Skeletal muscle tissue (tissue), 3 donors: ENCODE measurements at regions not wholly inside any gene's neighbourhood (a gene's known extent, or its start where the extent isn't known, plus 50 kb on each side); places are given as distances from the start of the nearest gene placed in this dataset.
"Not testable (repeated sequence)": the region's sequence is repeated elsewhere in the genome, so short reads cannot be mapped to it uniquely, and the experiment has no call there.

ENCODE experiments used
- H3K27ac ChIP-seq: one replicate; pipeline ENCODE4 v1.7.0; 2013; ENCODE audit warnings: mild to moderate bottlenecking, low read depth, low read length, inconsistent platforms
- H3K27me3 ChIP-seq, 3 donors: one replicate each; pipeline ENCODE4 v1.7.0; 2013; ENCODE audit warnings: low read length in 3 of 3; ENCODE audit not compliant: control insufficient read depth in 3 of 3, insufficient read depth in 3 of 3
- H3K36me3 ChIP-seq, 3 donors: one replicate each; pipeline ENCODE4 v1.7.0; 2013; ENCODE audit warnings: low read length in 3 of 3; ENCODE audit not compliant: control insufficient read depth in 3 of 3, insufficient read depth in 3 of 3
- H3K4me1 ChIP-seq, 3 donors: one replicate each; pipeline ENCODE4 v1.7.0; 2013; ENCODE audit warnings: low read length in 3 of 3, mild to moderate bottlenecking in 3 of 3; ENCODE audit not compliant: control insufficient read depth in 3 of 3, insufficient read depth in 3 of 3
- H3K4me3 ChIP-seq, 3 donors: one replicate each; pipeline ENCODE4 v1.7.0; 2013; ENCODE audit warnings: low read length in 3 of 3
- H3K9ac ChIP-seq, 3 donors: one replicate each; pipeline ENCODE4 v1.7.0; 2013; ENCODE audit warnings: low read length in 3 of 3, mild to moderate bottlenecking in 3 of 3, moderate library complexity in 2 of 3, low read depth in 1 of 3
- H3K9me3 ChIP-seq, 3 donors: one replicate each; pipeline ENCODE4 v1.7.0; 2013; ENCODE audit warnings: low read length in 3 of 3; ENCODE audit not compliant: control insufficient read depth in 3 of 3
- donor health status: Osteomylitis.

DNA sequence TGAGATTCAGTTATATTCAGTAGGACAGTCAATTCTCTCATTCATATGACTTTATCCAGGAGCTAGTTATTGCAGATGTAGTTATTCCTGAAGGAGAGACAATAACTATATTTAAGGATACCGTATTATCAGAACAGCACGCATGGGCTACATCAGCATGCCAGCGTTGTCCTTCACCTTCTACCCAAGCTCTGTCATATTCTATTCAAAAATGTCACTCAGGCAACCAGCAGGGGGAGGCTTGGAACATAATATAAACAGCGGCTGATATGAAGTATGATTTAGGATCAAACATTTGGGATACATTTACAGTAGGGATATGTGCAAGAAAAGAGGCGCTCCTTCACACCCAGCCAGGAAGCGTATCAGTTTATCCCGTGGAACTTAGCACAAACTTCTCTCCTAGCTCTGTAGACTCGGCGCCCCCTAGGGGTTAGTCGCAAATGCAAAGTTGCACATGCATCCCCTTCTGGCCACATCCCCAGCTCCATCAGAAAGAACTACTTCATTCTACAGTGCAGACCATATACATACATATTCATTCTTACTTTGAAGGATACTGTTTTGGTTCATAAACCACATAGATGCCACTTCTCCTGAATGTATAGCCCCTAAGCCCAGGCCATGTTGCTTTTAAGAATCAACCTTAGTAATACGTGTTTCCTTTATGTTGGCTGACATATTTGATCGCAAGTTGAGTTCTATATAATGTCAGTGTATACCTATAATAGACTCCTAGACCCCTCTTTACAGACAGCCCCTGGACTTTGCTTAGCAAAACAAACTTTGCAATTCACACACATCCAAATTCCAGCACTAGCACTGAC lies 759.4 kb downstream of the ADCYAP1 start:
- H3K27ac ChIP-seq, result no peak overlapping the region
- H3K9ac ChIP-seq, result no peak overlapping the region
- no peaks in the 10 kb centered on the region for H3K27me3 ChIP-seq
- H3K36me3 ChIP-seq, result no peaks in the 10 kb centered on the region
- no peak overlapping the region for H3K4me3 ChIP-seq
- H3K9me3 ChIP-seq, result no peaks in the 10 kb centered on the region
- H3K4me1 ChIP-seq, result no peaks in the 10 kb centered on the region

DNA sequence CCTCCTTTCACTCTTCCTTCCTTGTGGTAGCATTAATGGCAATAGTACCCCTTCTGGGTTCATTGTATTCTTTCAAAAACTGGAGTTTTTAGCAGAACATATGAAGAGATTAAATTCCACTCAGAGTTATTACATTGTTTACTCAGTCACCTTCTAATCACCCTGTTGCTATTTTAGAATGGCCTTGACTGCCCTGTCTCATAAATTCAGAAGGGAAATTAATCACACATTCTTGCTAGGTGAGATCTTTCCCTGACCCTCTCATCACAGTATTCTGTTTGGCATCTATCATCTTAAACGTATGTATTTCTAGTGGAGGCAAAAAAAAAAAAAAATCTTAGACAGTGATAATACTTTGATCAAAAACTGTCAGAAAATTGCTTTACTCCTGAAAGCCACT lies 760.4 kb downstream of the ADCYAP1 start:
- H3K27ac ChIP-seq, result no peak overlapping the region
- H3K4me3 ChIP-seq, result no peak overlapping the region
- H3K36me3 ChIP-seq, result no peaks in the 10 kb centered on the region
- H3K9ac ChIP-seq, result no peak overlapping the region
- no peaks in the 10 kb centered on the region for H3K4me1 ChIP-seq
- H3K27me3 ChIP-seq, result no peaks in the 10 kb centered on the region
- H3K9me3 ChIP-seq, result no peaks in the 10 kb centered on the region

DNA sequence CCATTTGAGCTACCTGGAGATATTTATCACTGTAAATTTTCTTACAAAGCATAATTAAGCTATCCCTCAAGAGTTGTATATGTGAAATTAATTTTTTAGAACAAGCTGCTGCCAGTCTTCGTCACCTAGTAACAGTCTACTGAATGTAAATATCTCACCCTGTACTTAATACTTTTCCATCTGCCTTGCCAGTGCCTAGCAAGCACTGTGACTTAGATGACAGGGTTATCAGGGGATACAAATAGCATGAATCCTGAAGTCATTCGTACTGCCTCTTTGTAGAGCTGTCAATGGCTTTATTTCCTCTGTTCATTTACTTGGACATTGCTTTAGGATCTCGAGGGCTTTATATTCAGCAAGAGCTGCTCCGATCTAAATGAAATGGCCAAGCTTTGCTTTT lies 763.6 kb downstream of the ADCYAP1 start:
- Histone ChIP-seq H3K9ac (no peak overlapping the region), H3K36me3 (no peaks in the 10 kb centered on the region), H3K27ac (no peak overlapping the region), H3K27me3 (no peaks in the 10 kb centered on the region), H3K9me3 (no peaks in the 10 kb centered on the region), H3K4me1 (no peaks in the 10 kb centered on the region), H3K4me3 (no peak overlapping the region)

DNA sequence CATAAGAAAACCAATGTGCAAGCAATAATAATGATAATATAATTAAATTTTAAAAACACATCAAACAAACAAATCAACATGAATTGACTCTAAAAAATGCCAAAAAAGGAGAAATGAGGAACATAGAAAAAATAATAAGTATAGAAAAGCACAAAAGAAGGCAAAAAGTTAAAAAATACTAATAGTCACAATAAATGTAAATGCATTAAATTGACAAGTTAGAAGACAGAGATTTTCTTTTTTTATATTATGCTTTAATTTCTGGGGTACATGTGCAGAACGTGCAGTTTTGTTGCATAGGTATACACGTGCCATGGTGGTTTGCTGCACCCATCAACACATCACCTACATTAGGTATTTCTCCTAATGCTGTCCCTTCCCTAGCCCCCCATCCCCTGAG lies 767.0 kb downstream of the ADCYAP1 start:
- not testable (repeated sequence) for H3K9ac ChIP-seq, H3K4me1 ChIP-seq, H3K36me3 ChIP-seq, H3K9me3 ChIP-seq, H3K27me3 ChIP-seq, H3K4me3 ChIP-seq, H3K27ac ChIP-seq

DNA sequence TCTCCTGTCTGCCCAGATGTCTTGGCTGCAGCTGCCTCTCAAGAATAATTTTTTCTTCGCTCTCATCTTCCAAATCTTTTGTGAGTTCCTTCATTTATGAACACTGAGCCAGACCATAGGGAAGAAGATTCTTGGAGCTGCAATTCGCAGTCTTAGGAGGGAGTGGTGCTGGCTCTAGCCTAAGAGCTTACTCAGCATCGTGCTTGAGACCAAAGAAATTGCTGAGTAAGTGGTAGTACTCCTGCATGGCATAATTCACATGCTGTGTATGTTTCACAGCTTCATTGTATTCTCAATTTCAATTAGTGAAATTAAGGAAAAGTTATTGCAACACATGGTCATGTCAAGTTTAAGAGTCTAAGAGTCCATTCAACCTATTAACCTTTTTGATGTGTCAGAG lies 771.7 kb downstream of the ADCYAP1 start:
- H3K4me3 ChIP-seq, result no peak overlapping the region
- no peak overlapping the region for H3K27ac ChIP-seq
- H3K27me3 ChIP-seq, result no peaks in the 10 kb centered on the region
- H3K4me1 ChIP-seq, result no peaks in the 10 kb centered on the region
- no peak overlapping the region for H3K9ac ChIP-seq
- H3K36me3 ChIP-seq, result no peaks in the 10 kb centered on the region
- no peaks in the 10 kb centered on the region for H3K9me3 ChIP-seq

DNA sequence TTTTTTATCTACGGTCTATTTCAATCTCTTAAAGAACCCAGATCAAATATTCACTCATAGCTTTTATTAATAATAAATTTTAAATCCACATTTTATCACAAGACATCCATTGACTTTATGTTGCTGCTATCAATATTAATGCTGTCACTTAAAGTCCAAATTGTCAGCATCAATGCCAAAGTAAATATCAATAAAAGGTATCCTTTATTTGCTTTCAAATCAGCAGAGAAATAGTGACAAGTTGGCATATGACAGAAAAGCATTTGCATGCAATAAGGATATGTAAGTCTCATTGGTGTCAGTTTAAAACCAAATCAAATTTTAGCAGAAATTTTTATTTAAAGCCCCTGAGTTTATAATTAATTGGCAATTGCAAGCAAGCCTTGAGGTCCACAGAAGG lies 775.4 kb downstream of the ADCYAP1 start:
- Histone ChIP-seq H3K36me3 (no peaks in the 10 kb centered on the region), H3K4me1 (no peaks in the 10 kb centered on the region), H3K9me3 (no peaks in the 10 kb centered on the region), H3K4me3 (no peak overlapping the region), H3K27ac (no peak overlapping the region), H3K9ac (no peak overlapping the region), H3K27me3 (no peaks in the 10 kb centered on the region)

DNA sequence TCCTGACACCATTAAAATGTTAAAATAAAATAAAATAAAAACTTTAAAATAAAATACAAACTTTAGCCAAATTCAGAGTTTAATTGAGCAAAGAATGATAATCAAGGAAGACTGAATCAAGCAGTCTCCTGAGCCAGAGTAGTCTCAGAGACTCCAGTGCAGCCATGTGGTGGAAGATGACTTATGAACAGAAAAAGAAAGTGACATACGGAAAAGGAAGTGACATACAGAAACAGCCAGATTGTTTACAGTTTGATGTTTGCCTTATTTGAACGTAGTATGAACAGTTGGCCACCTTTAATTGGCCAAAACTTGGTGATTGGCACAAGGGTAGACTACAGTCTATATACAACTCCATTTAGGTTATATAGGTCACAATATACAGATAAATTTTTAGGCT lies 787.2 kb downstream of the ADCYAP1 start:
- Histone ChIP-seq H3K9ac (no peak overlapping the region), H3K27ac (no peak overlapping the region), H3K9me3 (no peaks in the 10 kb centered on the region), H3K36me3 (no peaks in the 10 kb centered on the region), H3K4me3 (no peak overlapping the region), H3K27me3 (no peaks in the 10 kb centered on the region), H3K4me1 (no peaks in the 10 kb centered on the region)

DNA sequence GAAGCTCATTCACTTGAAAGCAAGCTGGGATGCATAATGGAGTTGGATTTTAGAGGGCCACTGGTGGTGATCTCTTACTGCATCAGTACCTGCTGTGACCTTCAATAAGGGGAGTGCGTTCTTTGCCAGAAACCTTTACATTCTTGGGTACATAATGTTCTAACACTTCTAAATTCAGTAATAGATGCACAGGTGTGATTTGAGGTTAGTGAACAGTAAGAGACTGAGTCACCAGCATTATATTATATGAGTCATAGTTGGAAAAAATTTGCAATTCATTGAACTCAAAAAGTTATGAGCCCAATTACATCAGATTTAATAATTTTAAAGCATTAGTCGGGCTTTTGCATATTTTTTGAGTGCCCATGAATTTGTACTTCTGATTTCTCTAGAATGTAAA lies 803.3 kb downstream of the ADCYAP1 start:
- Histone ChIP-seq H3K9ac (no peak overlapping the region), H3K4me1 (no peaks in the 10 kb centered on the region), H3K4me3 (no peak overlapping the region), H3K36me3 (no peaks in the 10 kb centered on the region), H3K27me3 (no peaks in the 10 kb centered on the region), H3K9me3 (no peaks in the 10 kb centered on the region), H3K27ac (no peak overlapping the region)

DNA sequence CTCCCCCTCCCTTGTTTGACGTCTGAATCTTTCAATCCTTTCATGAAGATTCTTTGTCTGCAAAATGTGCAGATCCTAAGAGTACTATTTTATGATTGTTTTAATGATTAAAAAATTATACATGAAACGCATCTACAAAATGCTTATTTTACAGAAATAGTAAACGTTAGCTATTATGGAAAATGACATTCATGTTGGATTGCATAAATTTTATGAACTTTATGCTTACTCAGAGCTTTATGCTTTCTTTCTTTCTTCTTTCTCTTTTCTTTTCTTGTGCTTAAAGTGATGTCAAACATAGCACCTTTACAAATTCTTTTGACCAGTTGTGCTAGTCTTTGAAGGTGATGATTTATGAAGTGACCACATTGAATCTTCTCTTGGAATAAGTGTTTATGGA lies 805.4 kb downstream of the ADCYAP1 start:
- no peak overlapping the region for H3K9ac ChIP-seq
- no peaks in the 10 kb centered on the region for H3K4me1 ChIP-seq
- H3K36me3 ChIP-seq, result no peaks in the 10 kb centered on the region
- no peak overlapping the region for H3K4me3 ChIP-seq
- no peaks in the 10 kb centered on the region for H3K9me3 ChIP-seq
- no peak overlapping the region for H3K27ac ChIP-seq
- no peaks in the 10 kb centered on the region for H3K27me3 ChIP-seq

DNA sequence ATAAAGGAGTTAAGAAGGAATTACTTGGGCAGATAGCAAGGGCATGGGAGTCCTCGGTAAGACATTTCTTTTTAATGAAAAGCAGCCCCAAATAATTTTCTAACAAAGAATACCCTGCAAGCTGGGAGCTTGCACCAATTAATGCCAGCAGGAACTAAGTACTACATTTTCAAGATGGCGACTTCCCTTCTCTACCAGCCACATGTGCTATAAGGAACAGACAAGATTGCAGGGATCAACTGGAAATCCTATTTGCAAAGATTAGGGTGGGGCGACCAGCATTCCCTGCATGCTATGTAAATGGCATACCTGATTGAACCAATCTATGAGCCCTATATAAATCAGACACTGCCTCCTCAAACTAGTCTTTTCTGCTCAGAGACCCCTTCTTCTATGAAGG lies 827.5 kb downstream of the ADCYAP1 start:
- Histone ChIP-seq H3K9me3 (no peaks in the 10 kb centered on the region), H3K4me3 (no peak overlapping the region), H3K9ac (no peak overlapping the region), H3K27me3 (no peaks in the 10 kb centered on the region), H3K36me3 (no peaks in the 10 kb centered on the region), H3K4me1 (no peaks in the 10 kb centered on the region), H3K27ac (no peak overlapping the region)
